Panc1 (cell line): ENCODE measurements at regions not wholly inside any gene's neighbourhood (a gene's known extent, or its start where the extent isn't known, plus 50 kb on each side); places are given as distances from the start of the nearest gene placed in this dataset.

Experiments used
- ATAC-seq: fragments of 200-7000 bp; cut with Tn5 transposase; 2 replicates; pipeline ENCODE4 v1.9.1; 2020; ENCODE audit warnings: mild to moderate bottlenecking, moderate library complexity
- BruUV-seq: library from RNA; stranded (reverse); fragments of 400-500 nt; replicated peaks from 2 replicates; lab custom pipeline; 2021; lab: Mats Ljungman, UMichigan
- CTCF ChIA-PET: fragments of 300-600 bp; sonication (Branson Sonifier 250); formaldehyde crosslinking; loops from one replicate; lab custom pipeline; 2022; ENCODE audit warnings: antibody characterized with exemption; lab: Charles Lee
- POLR2A ChIA-PET: fragments of 300-600 bp; sonication (Branson Sonifier 250); formaldehyde crosslinking; loops from one replicate; lab custom pipeline; 2022; ENCODE audit warnings: antibody characterized with exemption; lab: Charles Lee
- DNase-seq: peaks from one replicate; pipeline ENCODE4 v3.0.0-alpha.2; 2010; ENCODE audit warnings: low read depth, low spot score
- H3K27ac ChIP-seq: 2 replicates; pipeline ENCODE4 v1.5.1; 2011; ENCODE audit warnings: mild to moderate bottlenecking, low read length, inconsistent platforms
- H3K27me3 ChIP-seq: fragments of 200-500 bp; sonication (Bioruptor generic); 2 replicates; pipeline ENCODE4 v1.6.0; 2014; ENCODE audit warnings: low read length, inconsistent platforms; ENCODE audit not compliant: control insufficient read depth, insufficient read depth
- H3K36me3 ChIP-seq: fragments of 200-500 bp; sonication (Bioruptor generic); 2 replicates; pipeline ENCODE4 v1.5.1; 2014; ENCODE audit warnings: inconsistent platforms, mild to moderate bottlenecking, low read length, moderate library complexity; ENCODE audit not compliant: control insufficient read depth, insufficient read depth
- H3K4me1 ChIP-seq: 2 replicates; pipeline ENCODE4 v1.5.1; 2011; ENCODE audit warnings: inconsistent platforms, mild to moderate bottlenecking, low read length, moderate library complexity; ENCODE audit not compliant: control insufficient read depth, insufficient read depth
- H3K4me3 ChIP-seq, 2 experiments: 2 replicates each; pipeline ENCODE4 v1.5.1; 2011 to 2012; ENCODE audit warnings: low read depth in 2 of 2, low read length in 2 of 2, mild to moderate bottlenecking in 2 of 2, inconsistent platforms in 1 of 2, moderate library complexity in 1 of 2
- H3K9me3 ChIP-seq: fragments of 200-500 bp; sonication (Bioruptor generic); 2 replicates; pipeline ENCODE4 v1.5.1; 2014; ENCODE audit warnings: low read depth, mild to moderate bottlenecking, inconsistent platforms, low read length, moderate library complexity; ENCODE audit not compliant: control insufficient read depth, insufficient read depth
- CTCF ChIP-seq: fragments of 450-650 bp; IDR thresholded peaks from 2 replicates; pipeline ENCODE4 v1.5.1; 2017; ENCODE audit warnings: mild to moderate bottlenecking
- POLR2AphosphoS5 ChIP-seq: IDR thresholded peaks from 2 replicates; pipeline ENCODE4 v1.6.1; 2012; ENCODE audit warnings: mild to moderate bottlenecking, low read depth, low read length, moderate library complexity
- REST ChIP-seq, 2 experiments: IDR thresholded peaks; 2 replicates each; pipeline ENCODE4 v1.6.1; 2011 to 2012; ENCODE audit warnings: low read depth in 2 of 2, control low read depth in 1 of 2, low read length in 1 of 2, mild to moderate bottlenecking in 1 of 2, moderate library complexity in 1 of 2; ENCODE audit not compliant: insufficient read depth in 1 of 2
- SIN3A ChIP-seq: IDR thresholded peaks from 2 replicates; pipeline ENCODE4 v1.6.1; 2012; ENCODE audit warnings: low read depth, mild to moderate bottlenecking, low read length, moderate library complexity, borderline replicate concordance; ENCODE audit not compliant: insufficient read depth
- TCF7L2 ChIP-seq: IDR thresholded peaks from 2 replicates; pipeline ENCODE4 v1.6.1; 2011; ENCODE audit warnings: mild to moderate bottlenecking, low read depth, low read length, inconsistent platforms
- in situ Hi-C: cut with HindIII; loops from 2 replicates; pipeline ENCODE4 v1.10.0; 2016; ENCODE audit warnings: low sequenced_read_pairs, low pct_unique_long_range_greater_than_20kb
- intact Hi-C: fragments of 100-400 bp; cut with micrococcal nuclease; formaldehyde crosslinking; loops from one replicate; pipeline ENCODE4 v1.10.0; 2022; ENCODE audit not compliant: unreplicated experiment

GRCh38 chr18:41128126-41128525 is 826.9 kb upstream of the PIK3C3 start:
- H3K4me3 ChIP-seq = no peak overlapping the region
- no peak for DNase-seq
- TF ChIP-seq SIN3A (no peak), CTCF (no peak), POLR2AphosphoS5 (no peak), REST (IDR thresholded peaks at IDR 0.05; ENCODE audit: insufficient read depth in 1 of 2, low read depth in 2 of 2, low read length in 1 of 2) (no peak), TCF7L2 (no peak)
- POLR2A ChIA-PET = no interaction called here
- no TSS peak for BruUV-seq
- no peaks in the 10 kb centered on the region for H3K36me3 ChIP-seq
- no peaks in the 10 kb centered on the region for H3K4me1 ChIP-seq
- ATAC-seq = no peak
- no peaks in the 10 kb centered on the region for H3K27me3 ChIP-seq
- H3K9me3 ChIP-seq = no peaks in the 10 kb centered on the region
- in situ Hi-C loops (no loop called here), intact Hi-C loops (no loop called here)
- CTCF ChIA-PET = no interaction called here
- H3K27ac ChIP-seq = no peak overlapping the region

GRCh38 chr18:41126541-41127235 is 828.3 kb upstream of the PIK3C3 start:
- Histone ChIP-seq H3K4me3 (no peak overlapping the region), H3K4me1 (no peaks in the 10 kb centered on the region), H3K27ac (no peak overlapping the region), H3K9me3 (no peaks in the 10 kb centered on the region), H3K36me3 (no peaks in the 10 kb centered on the region), H3K27me3 (no peaks in the 10 kb centered on the region)
- ChIA-PET POLR2A (no interaction called here), CTCF (no interaction called here)
- no peak for TF ChIP-seq CTCF
- DNase-seq = no peak
- no TSS peak for BruUV-seq
- in situ Hi-C loops = no loop called here
- intact Hi-C loops = no loop called here
- ATAC-seq = no peak
